ENCODE measurements at regions not wholly inside any gene's neighbourhood (a gene's known extent, or its start where the extent isn't known, plus 50 kb on each side); places are given as distances from the start of the nearest gene placed in this dataset.

DNA sequence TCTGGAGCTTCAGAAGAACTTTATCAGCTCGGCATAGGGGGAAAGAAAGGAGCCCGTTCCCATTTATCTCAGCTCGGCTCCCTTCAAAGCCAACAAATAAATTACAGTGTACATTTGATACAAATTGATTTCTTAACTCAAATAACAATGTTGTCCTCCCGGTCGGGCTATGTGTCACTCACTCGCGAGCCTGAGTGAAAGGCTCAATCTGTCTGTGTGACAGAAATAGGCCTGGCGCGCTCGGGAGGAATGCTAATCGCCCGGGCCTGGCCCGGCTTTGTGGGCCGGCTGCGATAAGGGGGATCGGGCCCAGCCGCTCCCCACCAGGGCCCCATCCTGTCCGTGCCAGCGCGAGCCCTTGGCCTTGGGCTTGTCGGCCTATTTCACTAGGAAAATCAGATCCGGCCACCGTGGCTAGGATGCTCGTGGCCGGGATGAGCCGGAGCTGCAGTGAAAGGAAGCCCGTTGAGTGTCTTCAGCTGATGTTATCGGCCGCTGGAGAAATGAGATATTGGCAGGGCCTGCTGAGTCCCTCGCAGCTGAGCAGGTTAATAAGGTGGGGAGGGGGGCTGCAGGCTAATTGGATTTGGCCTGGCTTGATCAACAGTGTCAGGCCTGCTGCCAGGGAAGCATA lies 258.7 kb downstream of the IRX1 start:
- no peaks in the 10 kb centered on the region for H3K36me3 ChIP-seq (ENCODE audit: insufficient read depth)
- no peak overlapping the region for H3K4me3 ChIP-seq
- H3K27ac Mint-ChIP-seq, result no peak overlapping the region
- peaks cover 13% of the 10 kb centered on the region; the same call in 2 of the 3 replicates for H3K4me1 Mint-ChIP-seq
- H2AFZ ChIP-seq, result peak overlapping the region; percentile 39; the same call in 1 of the 2 replicates
- H3K79me2 ChIP-seq (replicated peaks; ENCODE audit: insufficient read depth), result no peaks in the 10 kb centered on the region
- no peaks in the 10 kb centered on the region for H3K9me2 ChIP-seq (ENCODE audit: insufficient read depth)
- ATAC-seq (peak; percentile 38; the same call in 2 of the 3 replicates), DNase-seq (ENCODE audit: low spot score) (no peak)
- H3K4me3 Mint-ChIP-seq, result no peak overlapping the region
- no peak overlapping the region for H3K27ac ChIP-seq (ENCODE audit: low read depth)
- TF ChIP-seq ZNF114 (CRISPR knock-in tag; IDR thresholded peaks at IDR 0.05) (no peak), NANOG (IDR thresholded peaks at IDR 0.05; ENCODE audit: borderline replicate concordance) (no peak), CREB1 (CRISPR knock-in tag; IDR thresholded peaks at IDR 0.05; ENCODE audit: low read depth) (no peak), JUNB (IDR thresholded peaks at IDR 0.05; ENCODE audit: unreplicated experiment) (no peak), EZH2 (IDR thresholded peaks at IDR 0.05; ENCODE audit: low read depth, unreplicated experiment) (no peak), ZNF331 (CRISPR knock-in tag; IDR thresholded peaks at IDR 0.05; ENCODE audit: low read depth) (no peak), POLR2AphosphoS5 (IDR thresholded peaks at IDR 0.05; ENCODE audit: low read depth) (no peak), EZH2phosphoT487 (IDR thresholded peaks at IDR 0.05; ENCODE audit: unreplicated experiment) (no peak), STAT1 (IDR thresholded peaks at IDR 0.05; ENCODE audit: unreplicated experiment) (no peak)
- TF ChIP-seq, protein P1, sequence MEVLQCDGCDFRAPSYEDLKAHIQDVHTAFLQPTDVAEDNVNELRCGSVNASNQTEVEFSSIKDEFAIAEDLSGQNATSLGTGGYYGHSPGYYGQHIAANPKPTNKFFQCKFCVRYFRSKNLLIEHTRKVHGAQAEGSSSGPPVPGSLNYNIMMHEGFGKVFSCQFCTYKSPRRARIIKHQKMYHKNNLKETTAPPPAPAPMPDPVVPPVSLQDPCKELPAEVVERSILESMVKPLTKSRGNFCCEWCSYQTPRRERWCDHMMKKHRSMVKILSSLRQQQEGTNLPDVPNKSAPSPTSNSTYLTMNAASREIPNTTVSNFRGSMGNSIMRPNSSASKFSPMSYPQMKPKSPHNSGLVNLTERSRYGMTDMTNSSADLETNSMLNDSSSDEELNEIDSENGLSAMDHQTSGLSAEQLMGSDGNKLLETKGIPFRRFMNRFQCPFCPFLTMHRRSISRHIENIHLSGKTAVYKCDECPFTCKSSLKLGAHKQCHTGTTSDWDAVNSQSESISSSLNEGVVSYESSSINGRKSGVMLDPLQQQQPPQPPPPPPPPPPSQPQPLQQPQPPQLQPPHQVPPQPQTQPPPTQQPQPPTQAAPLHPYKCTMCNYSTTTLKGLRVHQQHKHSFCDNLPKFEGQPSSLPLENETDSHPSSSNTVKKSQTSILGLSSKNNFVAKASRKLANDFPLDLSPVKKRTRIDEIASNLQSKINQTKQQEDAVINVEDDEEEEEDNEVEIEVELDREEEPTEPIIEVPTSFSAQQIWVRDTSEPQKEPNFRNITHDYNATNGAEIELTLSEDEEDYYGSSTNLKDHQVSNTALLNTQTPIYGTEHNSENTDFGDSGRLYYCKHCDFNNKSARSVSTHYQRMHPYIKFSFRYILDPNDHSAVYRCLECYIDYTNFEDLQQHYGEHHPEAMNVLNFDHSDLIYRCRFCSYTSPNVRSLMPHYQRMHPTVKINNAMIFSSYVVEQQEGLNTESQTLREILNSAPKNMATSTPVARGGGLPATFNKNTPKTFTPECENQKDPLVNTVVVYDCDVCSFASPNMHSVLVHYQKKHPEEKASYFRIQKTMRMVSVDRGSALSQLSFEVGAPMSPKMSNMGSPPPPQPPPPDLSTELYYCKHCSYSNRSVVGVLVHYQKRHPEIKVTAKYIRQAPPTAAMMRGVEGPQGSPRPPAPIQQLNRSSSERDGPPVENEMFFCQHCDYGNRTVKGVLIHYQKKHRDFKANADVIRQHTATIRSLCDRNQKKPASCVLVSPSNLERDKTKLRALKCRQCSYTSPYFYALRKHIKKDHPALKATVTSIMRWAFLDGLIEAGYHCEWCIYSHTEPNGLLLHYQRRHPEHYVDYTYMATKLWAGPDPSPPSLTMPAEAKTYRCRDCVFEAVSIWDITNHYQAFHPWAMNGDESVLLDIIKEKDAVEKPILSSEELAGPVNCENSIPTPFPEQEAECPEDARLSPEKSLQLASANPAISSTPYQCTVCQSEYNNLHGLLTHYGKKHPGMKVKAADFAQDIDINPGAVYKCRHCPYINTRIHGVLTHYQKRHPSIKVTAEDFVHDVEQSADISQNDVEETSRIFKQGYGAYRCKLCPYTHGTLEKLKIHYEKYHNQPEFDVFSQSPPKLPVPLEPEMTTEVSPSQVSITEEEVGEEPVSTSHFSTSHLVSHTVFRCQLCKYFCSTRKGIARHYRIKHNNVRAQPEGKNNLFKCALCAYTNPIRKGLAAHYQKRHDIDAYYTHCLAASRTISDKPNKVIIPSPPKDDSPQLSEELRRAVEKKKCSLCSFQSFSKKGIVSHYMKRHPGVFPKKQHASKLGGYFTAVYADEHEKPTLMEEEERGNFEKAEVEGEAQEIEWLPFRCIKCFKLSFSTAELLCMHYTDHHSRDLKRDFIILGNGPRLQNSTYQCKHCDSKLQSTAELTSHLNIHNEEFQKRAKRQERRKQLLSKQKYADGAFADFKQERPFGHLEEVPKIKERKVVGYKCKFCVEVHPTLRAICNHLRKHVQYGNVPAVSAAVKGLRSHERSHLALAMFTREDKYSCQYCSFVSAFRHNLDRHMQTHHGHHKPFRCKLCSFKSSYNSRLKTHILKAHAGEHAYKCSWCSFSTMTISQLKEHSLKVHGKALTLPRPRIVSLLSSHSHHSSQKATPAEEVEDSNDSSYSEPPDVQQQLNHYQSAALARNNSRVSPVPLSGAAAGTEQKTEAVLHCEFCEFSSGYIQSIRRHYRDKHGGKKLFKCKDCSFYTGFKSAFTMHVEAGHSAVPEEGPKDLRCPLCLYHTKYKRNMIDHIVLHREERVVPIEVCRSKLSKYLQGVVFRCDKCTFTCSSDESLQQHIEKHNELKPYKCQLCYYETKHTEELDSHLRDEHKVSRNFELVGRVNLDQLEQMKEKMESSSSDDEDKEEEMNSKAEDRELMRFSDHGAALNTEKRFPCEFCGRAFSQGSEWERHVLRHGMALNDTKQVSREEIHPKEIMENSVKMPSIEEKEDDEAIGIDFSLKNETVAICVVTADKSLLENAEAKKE (CRISPR knock-in tag; IDR thresholded peaks at IDR 0.05), result no peak
- TF ChIP-seq, protein P2, sequence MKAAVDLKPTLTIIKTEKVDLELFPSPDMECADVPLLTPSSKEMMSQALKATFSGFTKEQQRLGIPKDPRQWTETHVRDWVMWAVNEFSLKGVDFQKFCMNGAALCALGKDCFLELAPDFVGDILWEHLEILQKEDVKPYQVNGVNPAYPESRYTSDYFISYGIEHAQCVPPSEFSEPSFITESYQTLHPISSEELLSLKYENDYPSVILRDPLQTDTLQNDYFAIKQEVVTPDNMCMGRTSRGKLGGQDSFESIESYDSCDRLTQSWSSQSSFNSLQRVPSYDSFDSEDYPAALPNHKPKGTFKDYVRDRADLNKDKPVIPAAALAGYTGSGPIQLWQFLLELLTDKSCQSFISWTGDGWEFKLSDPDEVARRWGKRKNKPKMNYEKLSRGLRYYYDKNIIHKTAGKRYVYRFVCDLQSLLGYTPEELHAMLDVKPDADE (IDR thresholded peaks at IDR 0.05), result no peak
- TF ChIP-seq, protein P3, sequence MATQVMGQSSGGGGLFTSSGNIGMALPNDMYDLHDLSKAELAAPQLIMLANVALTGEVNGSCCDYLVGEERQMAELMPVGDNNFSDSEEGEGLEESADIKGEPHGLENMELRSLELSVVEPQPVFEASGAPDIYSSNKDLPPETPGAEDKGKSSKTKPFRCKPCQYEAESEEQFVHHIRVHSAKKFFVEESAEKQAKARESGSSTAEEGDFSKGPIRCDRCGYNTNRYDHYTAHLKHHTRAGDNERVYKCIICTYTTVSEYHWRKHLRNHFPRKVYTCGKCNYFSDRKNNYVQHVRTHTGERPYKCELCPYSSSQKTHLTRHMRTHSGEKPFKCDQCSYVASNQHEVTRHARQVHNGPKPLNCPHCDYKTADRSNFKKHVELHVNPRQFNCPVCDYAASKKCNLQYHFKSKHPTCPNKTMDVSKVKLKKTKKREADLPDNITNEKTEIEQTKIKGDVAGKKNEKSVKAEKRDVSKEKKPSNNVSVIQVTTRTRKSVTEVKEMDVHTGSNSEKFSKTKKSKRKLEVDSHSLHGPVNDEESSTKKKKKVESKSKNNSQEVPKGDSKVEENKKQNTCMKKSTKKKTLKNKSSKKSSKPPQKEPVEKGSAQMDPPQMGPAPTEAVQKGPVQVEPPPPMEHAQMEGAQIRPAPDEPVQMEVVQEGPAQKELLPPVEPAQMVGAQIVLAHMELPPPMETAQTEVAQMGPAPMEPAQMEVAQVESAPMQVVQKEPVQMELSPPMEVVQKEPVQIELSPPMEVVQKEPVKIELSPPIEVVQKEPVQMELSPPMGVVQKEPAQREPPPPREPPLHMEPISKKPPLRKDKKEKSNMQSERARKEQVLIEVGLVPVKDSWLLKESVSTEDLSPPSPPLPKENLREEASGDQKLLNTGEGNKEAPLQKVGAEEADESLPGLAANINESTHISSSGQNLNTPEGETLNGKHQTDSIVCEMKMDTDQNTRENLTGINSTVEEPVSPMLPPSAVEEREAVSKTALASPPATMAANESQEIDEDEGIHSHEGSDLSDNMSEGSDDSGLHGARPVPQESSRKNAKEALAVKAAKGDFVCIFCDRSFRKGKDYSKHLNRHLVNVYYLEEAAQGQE (IDR thresholded peaks at IDR 0.05; ENCODE audit: unreplicated experiment), result no peak
- TF ChIP-seq, protein P4, sequence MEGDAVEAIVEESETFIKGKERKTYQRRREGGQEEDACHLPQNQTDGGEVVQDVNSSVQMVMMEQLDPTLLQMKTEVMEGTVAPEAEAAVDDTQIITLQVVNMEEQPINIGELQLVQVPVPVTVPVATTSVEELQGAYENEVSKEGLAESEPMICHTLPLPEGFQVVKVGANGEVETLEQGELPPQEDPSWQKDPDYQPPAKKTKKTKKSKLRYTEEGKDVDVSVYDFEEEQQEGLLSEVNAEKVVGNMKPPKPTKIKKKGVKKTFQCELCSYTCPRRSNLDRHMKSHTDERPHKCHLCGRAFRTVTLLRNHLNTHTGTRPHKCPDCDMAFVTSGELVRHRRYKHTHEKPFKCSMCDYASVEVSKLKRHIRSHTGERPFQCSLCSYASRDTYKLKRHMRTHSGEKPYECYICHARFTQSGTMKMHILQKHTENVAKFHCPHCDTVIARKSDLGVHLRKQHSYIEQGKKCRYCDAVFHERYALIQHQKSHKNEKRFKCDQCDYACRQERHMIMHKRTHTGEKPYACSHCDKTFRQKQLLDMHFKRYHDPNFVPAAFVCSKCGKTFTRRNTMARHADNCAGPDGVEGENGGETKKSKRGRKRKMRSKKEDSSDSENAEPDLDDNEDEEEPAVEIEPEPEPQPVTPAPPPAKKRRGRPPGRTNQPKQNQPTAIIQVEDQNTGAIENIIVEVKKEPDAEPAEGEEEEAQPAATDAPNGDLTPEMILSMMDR (conservative IDR thresholded peaks at IDR 0.05; ENCODE audit: low read depth in 2 of 2), result no peak
- H3K9me3 Mint-ChIP-seq, result no peaks in the 10 kb centered on the region
- no peaks in the 10 kb centered on the region for H3K27me3 Mint-ChIP-seq (ENCODE audit: insufficient read depth, low read depth, poor library complexity)
- H3K36me3 Mint-ChIP-seq (ENCODE audit: low read depth), result no peaks in the 10 kb centered on the region
- H3K27me3 ChIP-seq (ENCODE audit: insufficient read depth), result no peaks in the 10 kb centered on the region
- H3K4me1 ChIP-seq (ENCODE audit: insufficient read depth), result no peaks in the 10 kb centered on the region
- H3K4me2 ChIP-seq, result no peak overlapping the region
- H3F3A ChIP-seq (replicated peaks; ENCODE audit: low read depth), result no peaks in the 10 kb centered on the region
- no peaks in the 10 kb centered on the region for H4K20me1 ChIP-seq (replicated peaks; ENCODE audit: insufficient read depth)

Data from GM23338 (cell line).